HL-60 (cell line): ENCODE measurements at regions not wholly inside any gene's neighbourhood (a gene's known extent, or its start where the extent isn't known, plus 50 kb on each side); places are given as distances from the start of the nearest gene placed in this dataset.

Experiments used
- DNase-seq, 2 experiments: peaks; one replicate each; pipeline ENCODE4 v3.0.0-alpha.2; 2010 to 2020; ENCODE audit warnings: low read depth in 1 of 2, low spot score in 1 of 2
- H3K27ac ChIP-seq: fragments of 250-450 bp; sonication (Bioruptor Pico); replicated peaks from 2 replicates; pipeline ENCODE4 v1.5.1; 2020; ENCODE audit warnings: mild to moderate bottlenecking, moderate library complexity
- H3K27me3 ChIP-seq: fragments of 250-450 bp; sonication (Bioruptor Pico); 2 replicates; pipeline ENCODE4 v1.5.1; 2021; ENCODE audit warnings: mild to moderate bottlenecking, moderate library complexity; ENCODE audit not compliant: insufficient read depth, poor library complexity, severe bottlenecking
- H3K4me3 ChIP-seq: replicated peaks from 2 replicates; pipeline ENCODE4 v1.5.1; 2011; ENCODE audit warnings: mild to moderate bottlenecking, control low read depth, low read length; ENCODE audit not compliant: insufficient read depth
- GABPA ChIP-seq: IDR thresholded peaks from 2 replicates; pipeline ENCODE4 v1.6.1; 2012; ENCODE audit warnings: low read depth
- POLR2AphosphoS5 ChIP-seq: IDR thresholded peaks from 2 replicates; pipeline ENCODE4 v1.6.1; 2012; ENCODE audit warnings: low read depth
- REST ChIP-seq: IDR thresholded peaks from 2 replicates; pipeline ENCODE4 v1.6.1; 2012; ENCODE audit warnings: low read depth; ENCODE audit not compliant: insufficient replicate concordance
- SPI1 ChIP-seq: IDR thresholded peaks from 2 replicates; pipeline ENCODE4 v1.6.1; 2012; ENCODE audit warnings: low read depth, mild to moderate bottlenecking, borderline replicate concordance
- TF ChIP-seq, protein P1 (sequence below): IDR thresholded peaks from one replicate; pipeline ENCODE4 v1.5.1; 2011; ENCODE audit warnings: low read length, control low read depth, inconsistent platforms; ENCODE audit not compliant: insufficient read depth

GRCh38 chr3:150033721-150034120 is 63.0 kb upstream of the PFN2 start:
- Histone ChIP-seq H3K27me3 (no peaks in the 10 kb centered on the region), H3K4me3 (no peak overlapping the region), H3K27ac (no peak overlapping the region)
- no peak for TF ChIP-seq SPI1
- TF ChIP-seq, protein P1, sequence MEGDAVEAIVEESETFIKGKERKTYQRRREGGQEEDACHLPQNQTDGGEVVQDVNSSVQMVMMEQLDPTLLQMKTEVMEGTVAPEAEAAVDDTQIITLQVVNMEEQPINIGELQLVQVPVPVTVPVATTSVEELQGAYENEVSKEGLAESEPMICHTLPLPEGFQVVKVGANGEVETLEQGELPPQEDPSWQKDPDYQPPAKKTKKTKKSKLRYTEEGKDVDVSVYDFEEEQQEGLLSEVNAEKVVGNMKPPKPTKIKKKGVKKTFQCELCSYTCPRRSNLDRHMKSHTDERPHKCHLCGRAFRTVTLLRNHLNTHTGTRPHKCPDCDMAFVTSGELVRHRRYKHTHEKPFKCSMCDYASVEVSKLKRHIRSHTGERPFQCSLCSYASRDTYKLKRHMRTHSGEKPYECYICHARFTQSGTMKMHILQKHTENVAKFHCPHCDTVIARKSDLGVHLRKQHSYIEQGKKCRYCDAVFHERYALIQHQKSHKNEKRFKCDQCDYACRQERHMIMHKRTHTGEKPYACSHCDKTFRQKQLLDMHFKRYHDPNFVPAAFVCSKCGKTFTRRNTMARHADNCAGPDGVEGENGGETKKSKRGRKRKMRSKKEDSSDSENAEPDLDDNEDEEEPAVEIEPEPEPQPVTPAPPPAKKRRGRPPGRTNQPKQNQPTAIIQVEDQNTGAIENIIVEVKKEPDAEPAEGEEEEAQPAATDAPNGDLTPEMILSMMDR = no peak
- no peak for TF ChIP-seq POLR2AphosphoS5
- TF ChIP-seq GABPA = no peak
- no peak for TF ChIP-seq REST
- DNase-seq = no peak

- Histone ChIP-seq H3K27ac (no peak overlapping the region), H3K4me3 (no peak overlapping the region), H3K27me3 (no peaks in the 10 kb centered on the region)
- TF ChIP-seq, protein P1 = no peak
- TF ChIP-seq SPI1 (no peak), POLR2AphosphoS5 (no peak)
- DNase-seq = no peak
Measured at GRCh38 chr3:150030841-150031240, 60.1 kb upstream of the PFN2 start.

DNA sequence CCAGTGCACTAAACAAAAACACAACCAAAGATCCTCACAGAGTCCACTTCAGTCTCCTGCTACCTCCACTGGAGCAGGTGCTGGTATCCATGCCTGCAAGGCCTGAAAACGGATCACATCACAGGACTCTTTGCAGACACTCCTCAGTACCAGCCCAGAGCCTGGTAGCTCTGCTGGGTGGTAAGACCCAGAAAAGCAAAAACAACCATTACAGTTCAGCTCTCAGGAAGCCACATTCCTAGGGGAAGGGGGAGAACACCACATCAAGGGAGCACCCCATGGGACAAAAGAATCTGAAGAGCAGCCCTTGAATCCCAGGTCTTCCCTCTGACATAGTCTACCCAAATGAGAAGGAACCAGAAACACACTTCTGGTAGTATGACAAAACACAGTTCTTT is 52.5 kb upstream of the PFN2 start:
- no peak for DNase-seq

GRCh38 chr3:150022381-150023238 is 51.9 kb upstream of the PFN2 start:
- TF ChIP-seq SPI1 (no peak), REST (no peak), POLR2AphosphoS5 (no peak), GABPA (no peak)
- TF ChIP-seq, protein P1 = no peak
- Histone ChIP-seq H3K27me3 (no peaks in the 10 kb centered on the region), H3K27ac (no peak overlapping the region), H3K4me3 (no peak overlapping the region)
- DNase-seq = no peak

More for the DNA sequence above, 52.5 kb upstream of the PFN2 start:
- Histone ChIP-seq H3K27me3 (no peaks in the 10 kb centered on the region), H3K4me3 (no peak overlapping the region), H3K27ac (no peak overlapping the region)
- TF ChIP-seq, protein P1 = no peak
